ENCODE measurements at regions not wholly inside any gene's neighbourhood (a gene's known extent, or its start where the extent isn't known, plus 50 kb on each side); places are given as distances from the start of the nearest gene placed in this dataset.

- Histone ChIP-seq H3K4me1 (no peaks in the 10 kb centered on the region), H3K27ac (no peak overlapping the region), H3K9me3 (peaks cover 0 to 13% of the 10 kb centered on the region in 2 donors), H3K36me3 (no peaks in the 10 kb centered on the region), H3K27me3 (no peaks in the 10 kb centered on the region), H3K4me3 (no peak overlapping the region)
- TF ChIP-seq POLR2A (IDR thresholded peaks at IDR 0.05) (no peak), CTCF (IDR thresholded peaks at IDR 0.05) (no peak), POLR2AphosphoS5 (IDR thresholded peaks at IDR 0.05) (no peak)
- intact Hi-C loops (cut with DNase I; ENCODE audit: low total_unique reads), result no loop called here
- no peak for DNase-seq (ENCODE audit: low spot score in 2 of 2)
Observed at GRCh38 chr17:69857412-69857835, 217.6 kb upstream of the KCNJ16 start.

GRCh38 chr17:69858460-69858859 lies 216.6 kb upstream of the KCNJ16 start:
- intact Hi-C loops (cut with DNase I; ENCODE audit: low total_unique reads), result no loop called here
- TF ChIP-seq POLR2A (IDR thresholded peaks at IDR 0.05) (no peak), POLR2AphosphoS5 (IDR thresholded peaks at IDR 0.05) (no peak), CTCF (IDR thresholded peaks at IDR 0.05) (no peak)
- DNase-seq (ENCODE audit: low spot score in 2 of 2), result no peak

DNA sequence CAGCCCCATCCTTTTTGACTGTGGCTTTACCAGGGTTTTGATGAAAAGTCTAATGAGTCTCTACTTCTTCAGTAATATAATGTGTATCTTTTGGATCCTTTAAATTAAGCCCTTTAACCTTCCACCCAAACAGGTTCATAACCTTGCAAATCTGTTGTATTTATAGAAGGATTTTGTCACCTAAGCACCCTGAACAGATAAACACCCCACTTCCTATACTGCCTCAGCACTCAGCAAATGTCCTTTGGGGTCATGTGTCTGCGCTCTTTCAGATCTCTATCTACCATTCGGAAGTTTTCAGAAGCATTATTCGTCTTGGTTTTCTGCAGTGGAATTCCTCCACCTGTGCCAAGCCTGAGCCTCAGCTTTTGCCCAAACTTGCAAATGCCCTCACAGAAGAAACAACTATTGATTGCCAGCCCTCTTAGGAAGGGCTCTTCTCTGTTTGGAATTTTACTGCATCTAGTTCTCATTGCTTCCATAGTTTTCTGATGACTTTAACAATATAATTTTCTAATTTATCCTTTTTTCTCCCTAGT lies 214.8 kb upstream of the KCNJ16 start:
- TF ChIP-seq POLR2A (IDR thresholded peaks at IDR 0.05) (no peak), CTCF (IDR thresholded peaks at IDR 0.05) (no peak), POLR2AphosphoS5 (IDR thresholded peaks at IDR 0.05) (no peak)
- Histone ChIP-seq H3K27me3 (no peaks in the 10 kb centered on the region), H3K36me3 (no peaks in the 10 kb centered on the region), H3K27ac (no peak overlapping the region), H3K4me3 (no peak overlapping the region), H3K9me3 (peaks cover 0 to 13% of the 10 kb centered on the region in 2 donors), H3K4me1 (no peaks in the 10 kb centered on the region)
- peak in 1 of 2 donors; percentile 63 for DNase-seq (ENCODE audit: low spot score in 2 of 2)
- intact Hi-C loops (cut with DNase I; ENCODE audit: low total_unique reads), result no loop called here

More at GRCh38 chr17:69858460-69858859, 216.6 kb upstream of the KCNJ16 start:
- Histone ChIP-seq H3K4me3 (no peak overlapping the region), H3K27ac (no peak overlapping the region), H3K4me1 (no peaks in the 10 kb centered on the region), H3K27me3 (no peaks in the 10 kb centered on the region), H3K9me3 (peaks cover 0 to 13% of the 10 kb centered on the region in 2 donors), H3K36me3 (no peaks in the 10 kb centered on the region)

GRCh38 chr17:69864462-69864861 lies 210.6 kb upstream of the KCNJ16 start:
- no peak for DNase-seq (ENCODE audit: low spot score in 2 of 2)
- Histone ChIP-seq H3K27ac (no peak overlapping the region), H3K4me3 (no peak overlapping the region), H3K36me3 (no peaks in the 10 kb centered on the region), H3K27me3 (no peaks in the 10 kb centered on the region), H3K4me1 (no peaks in the 10 kb centered on the region), H3K9me3 (peaks cover 0 to 6% of the 10 kb centered on the region in 2 donors)
- intact Hi-C loops (cut with DNase I; ENCODE audit: low total_unique reads), result no loop called here
- TF ChIP-seq CTCF (IDR thresholded peaks at IDR 0.05) (no peak), POLR2AphosphoS5 (IDR thresholded peaks at IDR 0.05) (no peak), POLR2A (IDR thresholded peaks at IDR 0.05) (no peak)

DNA sequence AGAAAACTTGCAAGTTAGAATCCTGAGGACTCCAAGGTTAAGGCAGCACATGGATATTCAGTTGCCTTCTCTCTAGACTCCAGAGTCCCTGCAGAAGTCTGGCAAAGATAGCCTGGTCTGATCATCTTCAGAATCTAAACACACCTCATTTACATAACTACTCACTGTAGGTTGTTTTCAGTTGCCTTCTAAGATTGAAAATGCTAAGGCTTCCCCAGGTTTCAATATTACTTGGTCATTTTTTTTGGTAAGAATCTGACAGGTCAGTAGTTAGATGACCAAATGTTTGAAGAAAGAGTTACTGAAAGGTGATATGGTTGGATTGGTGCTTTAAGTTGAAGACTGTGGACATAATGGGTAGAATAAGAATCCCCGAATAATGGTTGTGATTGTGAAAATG lies 205.4 kb upstream of the KCNJ16 start:
- Histone ChIP-seq H3K27ac (peak overlapping the region in 1 of 2 donors; percentile 59), H3K9me3 (no peaks in the 10 kb centered on the region), H3K4me3 (no peak overlapping the region), H3K36me3 (no peaks in the 10 kb centered on the region), H3K27me3 (no peaks in the 10 kb centered on the region), H3K4me1 (no peaks in the 10 kb centered on the region)
- no peak for TF ChIP-seq POLR2AphosphoS5 (IDR thresholded peaks at IDR 0.05)
- no peak for TF ChIP-seq CTCF (IDR thresholded peaks at IDR 0.05)
- no peak for TF ChIP-seq POLR2A (IDR thresholded peaks at IDR 0.05)
- intact Hi-C loops (cut with DNase I; ENCODE audit: low total_unique reads), result no loop called here
- no peak for DNase-seq (ENCODE audit: low spot score in 2 of 2)

Measured in breast epithelium (tissue), 4 donors.